ENCODE measurements at regions not wholly inside any gene's neighbourhood (a gene's known extent, or its start where the extent isn't known, plus 50 kb on each side); places are given as distances from the start of the nearest gene placed in this dataset.

- Histone ChIP-seq H3K4me2 (ENCODE audit: insufficient read depth, low read length) (no peak overlapping the region), H4K20me1 (ENCODE audit: insufficient read depth, low read length) (no peaks in the 10 kb centered on the region), H3K4me1 (ENCODE audit: insufficient read depth, low read length) (no peaks in the 10 kb centered on the region), H3K9ac (ENCODE audit: low read depth, low read length) (no peak overlapping the region), H3K79me2 (ENCODE audit: insufficient read depth, low read length) (no peaks in the 10 kb centered on the region), H3K36me3 (ENCODE audit: insufficient read depth, low read length) (no peaks in the 10 kb centered on the region), H3K9me3 (ENCODE audit: insufficient read depth, low read length, severe bottlenecking) (no peaks in the 10 kb centered on the region), H3K27me3 (ENCODE audit: insufficient read depth, low read length, poor library complexity) (peaks cover 2% of the 10 kb centered on the region), H3K27ac (ENCODE audit: low read length) (no peak overlapping the region), H2AFZ (ENCODE audit: low read depth, low read length) (no peak overlapping the region), H3K4me3 (ENCODE audit: low read depth in 1 of 2, low read length in 2 of 2) (no peak overlapping the region)
- ATAC-seq (ENCODE audit: insufficient read depth, low read depth) = no peak
- TF ChIP-seq EZH2 (IDR thresholded peaks at IDR 0.05; ENCODE audit: borderline replicate concordance, low read depth, low read length, severe bottlenecking) = no peak
- TF ChIP-seq, protein P1, sequence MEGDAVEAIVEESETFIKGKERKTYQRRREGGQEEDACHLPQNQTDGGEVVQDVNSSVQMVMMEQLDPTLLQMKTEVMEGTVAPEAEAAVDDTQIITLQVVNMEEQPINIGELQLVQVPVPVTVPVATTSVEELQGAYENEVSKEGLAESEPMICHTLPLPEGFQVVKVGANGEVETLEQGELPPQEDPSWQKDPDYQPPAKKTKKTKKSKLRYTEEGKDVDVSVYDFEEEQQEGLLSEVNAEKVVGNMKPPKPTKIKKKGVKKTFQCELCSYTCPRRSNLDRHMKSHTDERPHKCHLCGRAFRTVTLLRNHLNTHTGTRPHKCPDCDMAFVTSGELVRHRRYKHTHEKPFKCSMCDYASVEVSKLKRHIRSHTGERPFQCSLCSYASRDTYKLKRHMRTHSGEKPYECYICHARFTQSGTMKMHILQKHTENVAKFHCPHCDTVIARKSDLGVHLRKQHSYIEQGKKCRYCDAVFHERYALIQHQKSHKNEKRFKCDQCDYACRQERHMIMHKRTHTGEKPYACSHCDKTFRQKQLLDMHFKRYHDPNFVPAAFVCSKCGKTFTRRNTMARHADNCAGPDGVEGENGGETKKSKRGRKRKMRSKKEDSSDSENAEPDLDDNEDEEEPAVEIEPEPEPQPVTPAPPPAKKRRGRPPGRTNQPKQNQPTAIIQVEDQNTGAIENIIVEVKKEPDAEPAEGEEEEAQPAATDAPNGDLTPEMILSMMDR (IDR thresholded peaks at IDR 0.05; ENCODE audit: borderline replicate concordance, extremely low read depth, low read length, poor library complexity, severe bottlenecking) = no peak
- no peak for DNase-seq
Measured at GRCh38 chr5:5902678-5903646, 475.4 kb downstream of the MED10 start.

DNA sequence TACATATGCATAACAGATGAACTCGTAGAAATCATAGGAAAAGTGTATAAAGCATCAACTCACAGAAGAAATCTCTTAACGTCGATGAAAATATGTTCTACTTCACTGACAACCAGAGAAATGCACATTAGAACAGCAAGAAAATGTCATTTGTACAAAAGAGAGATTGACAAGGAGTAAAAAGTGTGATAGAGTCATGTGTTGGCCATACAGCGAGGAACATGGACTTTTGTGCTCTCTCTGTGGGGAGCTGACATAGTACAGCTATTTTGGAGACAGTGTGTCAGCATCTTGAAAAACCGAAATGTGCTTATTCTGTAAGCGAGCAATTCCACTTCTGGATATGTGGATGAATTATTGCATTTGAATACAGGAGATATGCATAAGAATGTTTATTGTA is 477.9 kb downstream of the ICE1 start:
- DNase-seq = no peak

DNA sequence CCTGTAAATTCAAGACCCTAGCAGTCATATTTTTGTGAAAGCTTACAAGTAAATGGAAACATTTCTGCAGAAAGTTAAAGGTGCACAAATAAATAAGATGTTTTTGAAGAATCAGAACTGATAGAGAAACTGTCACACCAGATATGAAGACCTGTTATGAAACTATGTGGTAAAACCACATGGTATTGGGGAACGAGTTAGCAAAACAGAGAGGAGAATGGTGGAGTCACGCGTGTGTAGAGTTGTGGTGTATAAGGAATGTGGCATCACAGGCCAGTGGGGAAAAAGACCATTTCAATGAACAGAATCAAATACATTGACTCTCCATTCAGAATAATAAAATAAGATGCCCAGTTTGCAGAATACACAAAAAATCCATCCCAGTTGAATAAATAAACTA is 477.2 kb downstream of the ICE1 start:
- H3K79me2 ChIP-seq (ENCODE audit: insufficient read depth, low read length) = no peaks in the 10 kb centered on the region
- H3K4me2 ChIP-seq (ENCODE audit: insufficient read depth, low read length) = no peak overlapping the region
- DNase-seq (no peak), ATAC-seq (ENCODE audit: insufficient read depth, low read depth) (no peak)
- no peak overlapping the region for H3K4me3 ChIP-seq (ENCODE audit: low read depth in 1 of 2, low read length in 2 of 2)
- no peaks in the 10 kb centered on the region for H3K9me3 ChIP-seq (ENCODE audit: insufficient read depth, low read length, severe bottlenecking)
- no peak overlapping the region for H3K27ac ChIP-seq (ENCODE audit: low read length)
- peaks cover 2% of the 10 kb centered on the region for H3K27me3 ChIP-seq (ENCODE audit: insufficient read depth, low read length, poor library complexity)
- H3K4me1 ChIP-seq (ENCODE audit: insufficient read depth, low read length) = no peaks in the 10 kb centered on the region
- TF ChIP-seq, protein P1 (IDR thresholded peaks at IDR 0.05; ENCODE audit: borderline replicate concordance, extremely low read depth, low read length, poor library complexity, severe bottlenecking) = no peak
- TF ChIP-seq EZH2 (IDR thresholded peaks at IDR 0.05; ENCODE audit: borderline replicate concordance, low read depth, low read length, severe bottlenecking) = no peak
- H2AFZ ChIP-seq (ENCODE audit: low read depth, low read length) = no peak overlapping the region
- H3K36me3 ChIP-seq (ENCODE audit: insufficient read depth, low read length) = no peaks in the 10 kb centered on the region
- H4K20me1 ChIP-seq (ENCODE audit: insufficient read depth, low read length) = no peaks in the 10 kb centered on the region
- no peak overlapping the region for H3K9ac ChIP-seq (ENCODE audit: low read depth, low read length)

More for the DNA sequence above, 477.9 kb downstream of the ICE1 start:
- Histone ChIP-seq H3K9me3 (ENCODE audit: insufficient read depth, low read length, severe bottlenecking) (no peaks in the 10 kb centered on the region), H4K20me1 (ENCODE audit: insufficient read depth, low read length) (no peaks in the 10 kb centered on the region), H3K36me3 (ENCODE audit: insufficient read depth, low read length) (no peaks in the 10 kb centered on the region), H3K27me3 (ENCODE audit: insufficient read depth, low read length, poor library complexity) (peaks cover 2% of the 10 kb centered on the region), H3K4me2 (ENCODE audit: insufficient read depth, low read length) (no peak overlapping the region), H3K4me3 (ENCODE audit: low read depth in 1 of 2, low read length in 2 of 2) (no peak overlapping the region), H3K27ac (ENCODE audit: low read length) (no peak overlapping the region), H3K9ac (ENCODE audit: low read depth, low read length) (no peak overlapping the region), H2AFZ (ENCODE audit: low read depth, low read length) (no peak overlapping the region), H3K79me2 (ENCODE audit: insufficient read depth, low read length) (no peaks in the 10 kb centered on the region), H3K4me1 (ENCODE audit: insufficient read depth, low read length) (no peaks in the 10 kb centered on the region)
- no peak for ATAC-seq (ENCODE audit: insufficient read depth, low read depth)
- TF ChIP-seq, protein P1 (IDR thresholded peaks at IDR 0.05; ENCODE audit: borderline replicate concordance, extremely low read depth, low read length, poor library complexity, severe bottlenecking) = no peak
- no peak for TF ChIP-seq EZH2 (IDR thresholded peaks at IDR 0.05; ENCODE audit: borderline replicate concordance, low read depth, low read length, severe bottlenecking)
